HL-60 (cell line): ENCODE measurements at regions not wholly inside any gene's neighbourhood (a gene's known extent, or its start where the extent isn't known, plus 50 kb on each side); places are given as distances from the start of the nearest gene placed in this dataset.

Experiments used
- CTCF ChIP-seq: IDR thresholded peaks from one replicate; pipeline ENCODE4 v1.5.1; 2011; ENCODE audit warnings: low read length, control low read depth, inconsistent platforms; ENCODE audit not compliant: insufficient read depth
- GABPA ChIP-seq: IDR thresholded peaks from 2 replicates; pipeline ENCODE4 v1.6.1; 2012; ENCODE audit warnings: low read depth
- POLR2AphosphoS5 ChIP-seq: IDR thresholded peaks from 2 replicates; pipeline ENCODE4 v1.6.1; 2012; ENCODE audit warnings: low read depth

- TF ChIP-seq CTCF (no peak), GABPA (no peak), POLR2AphosphoS5 (no peak)
Measured at GRCh38 chr7:113268757-113269156, 150.4 kb upstream of the SMIM30 start.
